GM21717 (cell line): ENCODE measurements at regions not wholly inside any gene's neighbourhood (a gene's known extent, or its start where the extent isn't known, plus 50 kb on each side); places are given as distances from the start of the nearest gene placed in this dataset.
"Not testable (repeated sequence)": the region's sequence is repeated elsewhere in the genome, so short reads cannot be mapped to it uniquely, and the experiment has no call there.

Experiments
- ATAC-seq: cut with Tn5 transposase; IDR thresholded peaks from one replicate; pipeline ENCODE4 v1.9.1; 2021; ENCODE audit warnings: mild to moderate bottlenecking, moderate library complexity; ENCODE audit not compliant: unreplicated experiment

GRCh38 chr2:129499747-129500146 lies 479.7 kb upstream of the RAB6C start:
- ATAC-seq, result no peak

- no peak for ATAC-seq
These were observed 476.7 kb upstream of the RAB6C start for GRCh38 chr2:129502781-129503180.

GRCh38 chr2:129504646-129505045 lies 474.8 kb upstream of the RAB6C start:
- no peak for ATAC-seq

GRCh38 chr2:129518937-129519336 lies 460.5 kb upstream of the RAB6C start:
- ATAC-seq, result no peak

- ATAC-seq, result not testable (repeated sequence)
These were observed 447.3 kb upstream of the RAB6C start for GRCh38 chr2:129532158-129532557.

- ATAC-seq, result no peak
These were observed 430.6 kb upstream of the RAB6C start for GRCh38 chr2:129548880-129549279.

- no peak for ATAC-seq
These were observed 428.9 kb upstream of the RAB6C start for GRCh38 chr2:129550536-129550935.

GRCh38 chr2:129554373-129554772 lies 425.1 kb upstream of the RAB6C start:
- no peak for ATAC-seq

- no peak for ATAC-seq
These were observed 420.4 kb upstream of the RAB6C start for GRCh38 chr2:129559101-129559500.

- no peak for ATAC-seq
These were observed 413.8 kb upstream of the RAB6C start for GRCh38 chr2:129565551-129566109.

GRCh38 chr2:129570812-129571211 lies 408.7 kb upstream of the RAB6C start:
- ATAC-seq, result not testable (repeated sequence)

- ATAC-seq, result no peak
These were observed 404.0 kb upstream of the RAB6C start for GRCh38 chr2:129575431-129575830.

- no peak for ATAC-seq
These were observed 403.6 kb upstream of the RAB6C start for GRCh38 chr2:129575880-129576279.

GRCh38 chr2:129580001-129580400 lies 399.5 kb upstream of the RAB6C start:
- no peak for ATAC-seq

GRCh38 chr2:129585760-129586159 lies 393.7 kb upstream of the RAB6C start:
- no peak for ATAC-seq

GRCh38 chr2:129587426-129588064 lies 391.9 kb upstream of the RAB6C start:
- no peak for ATAC-seq

- ATAC-seq, result no peak
These were observed 374.9 kb upstream of the RAB6C start for GRCh38 chr2:129604560-129604959.

- ATAC-seq, result no peak
These were observed 373.8 kb upstream of the RAB6C start for GRCh38 chr2:129605646-129606045.

- no peak for ATAC-seq
These were observed 372.8 kb upstream of the RAB6C start for GRCh38 chr2:129606496-129607270.

- ATAC-seq, result no peak
These were observed 370.2 kb upstream of the RAB6C start for GRCh38 chr2:129609224-129609623.

- no peak for ATAC-seq
These were observed 368.7 kb upstream of the RAB6C start for GRCh38 chr2:129610766-129611165.

- ATAC-seq, result no peak
These were observed 368.0 kb upstream of the RAB6C start for GRCh38 chr2:129611471-129611870.
